ENCODE measurements at regions not wholly inside any gene's neighbourhood (a gene's known extent, or its start where the extent isn't known, plus 50 kb on each side); places are given as distances from the start of the nearest gene placed in this dataset.
"Not testable (repeated sequence)": the region's sequence is repeated elsewhere in the genome, so short reads cannot be mapped to it uniquely, and the experiment has no call there.

DNA sequence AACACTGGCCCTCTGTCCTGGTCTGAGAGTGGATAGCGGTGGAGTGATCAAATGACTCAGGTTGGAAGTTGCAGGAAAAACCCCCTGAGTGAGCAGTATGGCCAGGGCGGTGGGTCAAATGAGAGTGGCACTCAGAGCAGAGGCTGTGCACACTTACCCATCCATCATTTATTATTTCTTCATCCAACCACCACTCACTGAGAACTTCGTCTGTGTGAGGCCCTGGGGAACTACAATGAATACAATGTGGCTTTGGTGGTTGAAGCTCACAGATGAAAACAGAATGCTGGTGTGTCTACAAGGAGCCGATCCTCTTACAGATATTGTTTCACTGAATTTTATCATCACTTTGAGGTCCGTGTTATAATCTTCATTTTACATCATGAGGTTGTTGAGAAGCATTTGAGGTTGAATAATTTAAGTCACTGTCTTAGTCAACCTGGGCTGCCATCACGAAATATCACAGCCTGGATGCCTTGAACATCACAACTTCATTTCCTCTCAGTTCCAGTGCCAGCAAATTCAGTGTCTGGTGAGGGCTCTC, 73.4 kb upstream of the ID2 start:
- no peak for DNase-seq (ENCODE audit: extremely low spot score)
- Histone ChIP-seq H3K9me3 (no peaks in the 10 kb centered on the region), H3K27me3 (no peaks in the 10 kb centered on the region), H3K4me1 (no peaks in the 10 kb centered on the region), H3K36me3 (no peaks in the 10 kb centered on the region), H3K27ac (replicated peaks in 1 of 4) (no peak overlapping the region), H3K4me3 (no peak overlapping the region)
- 89% methylated on average over 6 of the region's 6 CpGs for WGBS
- TF ChIP-seq, protein P1, sequence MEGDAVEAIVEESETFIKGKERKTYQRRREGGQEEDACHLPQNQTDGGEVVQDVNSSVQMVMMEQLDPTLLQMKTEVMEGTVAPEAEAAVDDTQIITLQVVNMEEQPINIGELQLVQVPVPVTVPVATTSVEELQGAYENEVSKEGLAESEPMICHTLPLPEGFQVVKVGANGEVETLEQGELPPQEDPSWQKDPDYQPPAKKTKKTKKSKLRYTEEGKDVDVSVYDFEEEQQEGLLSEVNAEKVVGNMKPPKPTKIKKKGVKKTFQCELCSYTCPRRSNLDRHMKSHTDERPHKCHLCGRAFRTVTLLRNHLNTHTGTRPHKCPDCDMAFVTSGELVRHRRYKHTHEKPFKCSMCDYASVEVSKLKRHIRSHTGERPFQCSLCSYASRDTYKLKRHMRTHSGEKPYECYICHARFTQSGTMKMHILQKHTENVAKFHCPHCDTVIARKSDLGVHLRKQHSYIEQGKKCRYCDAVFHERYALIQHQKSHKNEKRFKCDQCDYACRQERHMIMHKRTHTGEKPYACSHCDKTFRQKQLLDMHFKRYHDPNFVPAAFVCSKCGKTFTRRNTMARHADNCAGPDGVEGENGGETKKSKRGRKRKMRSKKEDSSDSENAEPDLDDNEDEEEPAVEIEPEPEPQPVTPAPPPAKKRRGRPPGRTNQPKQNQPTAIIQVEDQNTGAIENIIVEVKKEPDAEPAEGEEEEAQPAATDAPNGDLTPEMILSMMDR (IDR thresholded peaks at IDR 0.05), result no peak
- no peak for TF ChIP-seq POLR2AphosphoS5 (IDR thresholded peaks at IDR 0.05)
- no peak for TF ChIP-seq EP300 (IDR thresholded peaks at IDR 0.05)
- TF ChIP-seq POLR2A (IDR thresholded peaks at IDR 0.05; ENCODE audit: low read depth), result no peak
- intact Hi-C loops (cut with DNase I), result no loop called here

DNA sequence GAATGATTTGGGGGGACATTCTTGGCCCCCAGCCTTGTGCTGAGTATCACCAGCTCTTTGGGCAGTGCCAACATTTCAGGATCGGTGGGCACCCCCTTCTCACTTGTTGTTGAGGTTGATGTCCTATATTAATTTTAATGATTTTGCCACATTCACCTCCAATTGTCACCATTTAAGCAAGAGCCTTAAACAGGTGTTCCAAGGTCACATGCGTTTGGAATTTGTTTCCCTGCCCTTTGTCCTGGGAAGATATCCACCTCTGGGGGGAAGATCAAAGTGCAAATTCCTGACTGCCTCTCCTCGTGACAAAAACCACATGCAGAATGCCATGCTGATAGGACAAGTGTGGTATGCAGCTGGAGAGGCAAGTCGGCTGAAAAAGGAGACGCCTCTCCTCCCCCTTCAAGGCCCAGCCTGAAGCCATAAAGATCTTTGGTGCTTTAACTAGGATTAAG, 72.5 kb upstream of the ID2 start:
- WGBS, result 72% methylated on average over 5 of the region's 5 CpGs

DNA sequence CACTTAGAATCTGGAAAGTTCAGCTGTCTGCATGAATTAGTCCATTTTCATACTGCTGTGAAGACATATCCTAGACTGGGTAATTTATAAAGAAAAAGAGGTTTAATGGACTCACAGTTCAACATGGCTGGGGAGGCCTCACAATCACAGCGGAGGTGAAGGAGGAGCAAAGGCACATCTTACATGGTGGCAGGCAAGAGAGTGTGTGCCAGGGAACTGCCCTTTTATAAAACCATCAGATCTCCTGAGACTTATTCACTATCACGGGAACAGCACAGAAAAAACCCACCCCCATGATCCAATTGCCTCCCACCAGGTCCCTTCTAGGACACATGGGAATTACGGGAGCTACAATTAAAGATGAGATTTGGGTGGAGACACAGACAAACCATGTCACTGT, 71.1 kb upstream of the ID2 start:
- intact Hi-C loops (cut with DNase I); H3K36me3 ChIP-seq; H3K4me3 ChIP-seq; H3K4me1 ChIP-seq; DNase-seq (ENCODE audit: extremely low spot score); H3K9me3 ChIP-seq; H3K27ac ChIP-seq (replicated peaks in 1 of 4); H3K27me3 ChIP-seq: not testable (repeated sequence)
- 52% methylated on average over 3 of the region's 3 CpGs for WGBS

More for the DNA sequence above, 72.5 kb upstream of the ID2 start:
- Histone ChIP-seq H3K36me3 (no peaks in the 10 kb centered on the region), H3K4me1 (no peaks in the 10 kb centered on the region), H3K27me3 (no peaks in the 10 kb centered on the region), H3K9me3 (no peaks in the 10 kb centered on the region), H3K4me3 (no peak overlapping the region), H3K27ac (replicated peaks in 1 of 4) (no peak overlapping the region)
- TF ChIP-seq EP300 (IDR thresholded peaks at IDR 0.05) (no peak), POLR2AphosphoS5 (IDR thresholded peaks at IDR 0.05) (no peak), POLR2A (IDR thresholded peaks at IDR 0.05; ENCODE audit: low read depth) (no peak)
- TF ChIP-seq, protein P1 (IDR thresholded peaks at IDR 0.05), result no peak
- intact Hi-C loops (cut with DNase I), result no loop called here
- no peak for DNase-seq (ENCODE audit: extremely low spot score)

DNA sequence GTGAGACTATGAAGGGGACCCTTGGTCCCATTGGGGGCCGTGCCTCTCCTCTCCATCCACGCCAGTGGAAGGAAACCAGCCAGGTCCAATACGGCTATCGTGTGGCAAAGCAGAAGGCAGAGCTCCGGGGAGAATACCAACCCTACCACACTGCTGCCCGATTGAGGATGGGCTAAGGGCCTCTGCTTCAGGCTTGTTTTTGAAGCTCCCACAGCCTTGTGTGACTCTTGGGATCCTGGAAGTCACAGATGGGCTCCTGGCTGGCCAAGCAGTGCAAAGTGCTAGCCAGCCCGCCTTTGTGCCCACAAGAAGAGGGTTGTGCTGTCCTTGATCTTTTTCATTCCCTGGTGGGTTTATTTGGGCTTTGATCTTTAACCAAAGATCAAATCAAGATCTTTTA, 70.6 kb upstream of the ID2 start:
- H3K27ac ChIP-seq (replicated peaks in 1 of 4), result no peak overlapping the region
- no peaks in the 10 kb centered on the region for H3K9me3 ChIP-seq
- no peaks in the 10 kb centered on the region for H3K4me1 ChIP-seq
- 91% methylated on average over 7 of the region's 7 CpGs for WGBS
- intact Hi-C loops (cut with DNase I), result no loop called here
- no peak for DNase-seq (ENCODE audit: extremely low spot score)
- no peaks in the 10 kb centered on the region for H3K27me3 ChIP-seq
- no peak for TF ChIP-seq POLR2A (IDR thresholded peaks at IDR 0.05; ENCODE audit: low read depth)
- TF ChIP-seq EP300 (IDR thresholded peaks at IDR 0.05), result no peak
- TF ChIP-seq, protein P1 (IDR thresholded peaks at IDR 0.05), result no peak
- TF ChIP-seq POLR2AphosphoS5 (IDR thresholded peaks at IDR 0.05), result no peak
- no peak overlapping the region for H3K4me3 ChIP-seq
- no peaks in the 10 kb centered on the region for H3K36me3 ChIP-seq

DNA sequence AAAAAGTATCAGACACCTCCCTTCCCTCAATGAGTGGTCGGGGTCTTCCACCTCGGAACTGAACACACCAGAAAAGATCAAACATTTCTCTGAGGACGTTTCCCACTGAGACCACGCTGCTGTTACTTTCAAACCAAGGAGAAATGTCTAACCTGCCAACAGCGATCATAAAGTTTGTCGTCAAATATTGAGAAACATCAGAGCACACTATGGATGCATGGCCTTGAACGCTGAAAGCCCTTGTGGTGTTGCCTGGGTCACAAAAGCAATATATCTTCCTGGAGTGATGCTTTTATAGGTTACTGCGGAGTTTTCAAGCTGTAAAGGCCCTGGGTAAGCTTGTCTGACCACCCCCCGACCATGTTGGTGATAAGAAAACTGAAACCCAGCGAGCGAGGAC, 70.2 kb upstream of the ID2 start:
- H3K27ac ChIP-seq (replicated peaks in 1 of 4), result no peak overlapping the region
- 85% methylated on average over 11 of the region's 11 CpGs for WGBS
- no peak for DNase-seq (ENCODE audit: extremely low spot score)
- no peaks in the 10 kb centered on the region for H3K27me3 ChIP-seq
- no peak overlapping the region for H3K4me3 ChIP-seq
- no peaks in the 10 kb centered on the region for H3K36me3 ChIP-seq
- no peaks in the 10 kb centered on the region for H3K9me3 ChIP-seq
- intact Hi-C loops (cut with DNase I), result no loop called here
- TF ChIP-seq, protein P1 (IDR thresholded peaks at IDR 0.05), result no peak
- TF ChIP-seq POLR2A (IDR thresholded peaks at IDR 0.05; ENCODE audit: low read depth) (no peak), POLR2AphosphoS5 (IDR thresholded peaks at IDR 0.05) (no peak), EP300 (IDR thresholded peaks at IDR 0.05) (no peak)
- H3K4me1 ChIP-seq, result no peaks in the 10 kb centered on the region

All from esophagus muscularis mucosa (tissue), 4 donors.